ENCODE measurements at regions not wholly inside any gene's neighbourhood (a gene's known extent, or its start where the extent isn't known, plus 50 kb on each side); places are given as distances from the start of the nearest gene placed in this dataset.
A peak's percentile ranks its signal among the peaks of the same experiment; 100 is the strongest.

- Histone ChIP-seq H3K9me3 (no peaks in the 10 kb centered on the region), H3K36me3 (no peaks in the 10 kb centered on the region), H3K4me3 (peak overlapping the region in 1 of 4 donors; percentile 13), H3K4me1 (no peaks in the 10 kb centered on the region), H3K27me3 (no peaks in the 10 kb centered on the region), H3K27ac (no peak overlapping the region)
- DNase-seq (no peak), ATAC-seq (no peak)
- in situ Hi-C loops (cut with MboI; ENCODE audit: low sequenced_read_pairs in 4 of 4) (no loop called here), intact Hi-C loops (cut with DNase I; ENCODE audit: low total_unique reads) (no loop called here)
- TF ChIP-seq POLR2A (IDR thresholded peaks at IDR 0.05) (no peak), CTCF (IDR thresholded peaks at IDR 0.05 in 4 of 5, conservative IDR thresholded peaks at IDR 0.05 in 1 of 5) (no peak)
Measured at GRCh38 chr6:121573481-121573880, 138.0 kb downstream of the GJA1 start.

GRCh38 chr6:121578216-121578615 lies 142.8 kb downstream of the GJA1 start:
- no peak for ATAC-seq
- no peaks in the 10 kb centered on the region for H3K4me1 ChIP-seq
- no peaks in the 10 kb centered on the region for H3K36me3 ChIP-seq
- intact Hi-C loops (cut with DNase I; ENCODE audit: low total_unique reads) (no loop called here), in situ Hi-C loops (cut with MboI; ENCODE audit: low sequenced_read_pairs in 4 of 4) (no loop called here)
- no peak for DNase-seq
- no peak overlapping the region for H3K4me3 ChIP-seq
- H3K27me3 ChIP-seq = no peaks in the 10 kb centered on the region
- H3K27ac ChIP-seq = no peak overlapping the region
- no peak for TF ChIP-seq POLR2A (IDR thresholded peaks at IDR 0.05)
- TF ChIP-seq CTCF (IDR thresholded peaks at IDR 0.05 in 4 of 5, conservative IDR thresholded peaks at IDR 0.05 in 1 of 5) = no peak
- no peaks in the 10 kb centered on the region for H3K9me3 ChIP-seq

GRCh38 chr6:121579478-121579877 lies 144.0 kb downstream of the GJA1 start:
- Histone ChIP-seq H3K4me1 (peaks cover 0 to under 1% of the 10 kb centered on the region in 2 donors), H3K4me3 (no peak overlapping the region), H3K9me3 (no peaks in the 10 kb centered on the region), H3K27me3 (no peaks in the 10 kb centered on the region), H3K36me3 (no peaks in the 10 kb centered on the region), H3K27ac (no peak overlapping the region)
- in situ Hi-C loops (cut with MboI; ENCODE audit: low sequenced_read_pairs in 4 of 4) = no loop called here
- intact Hi-C loops (cut with DNase I; ENCODE audit: low total_unique reads) = no loop called here
- TF ChIP-seq CTCF (IDR thresholded peaks at IDR 0.05 in 4 of 5, conservative IDR thresholded peaks at IDR 0.05 in 1 of 5) (no peak), POLR2A (IDR thresholded peaks at IDR 0.05) (no peak)
- no peak for ATAC-seq
- no peak for DNase-seq

GRCh38 chr6:121581327-121581726 lies 145.9 kb downstream of the GJA1 start:
- in situ Hi-C loops (cut with MboI; ENCODE audit: low sequenced_read_pairs in 4 of 4) = no loop called here
- no peak for ATAC-seq
- intact Hi-C loops (cut with DNase I; ENCODE audit: low total_unique reads) = no loop called here
- Histone ChIP-seq H3K27me3 (no peaks in the 10 kb centered on the region), H3K9me3 (no peaks in the 10 kb centered on the region), H3K4me1 (peaks cover 0 to 8% of the 10 kb centered on the region in 2 donors), H3K27ac (no peak overlapping the region), H3K36me3 (no peaks in the 10 kb centered on the region), H3K4me3 (no peak overlapping the region)
- no peak for DNase-seq
- TF ChIP-seq CTCF (IDR thresholded peaks at IDR 0.05 in 4 of 5, conservative IDR thresholded peaks at IDR 0.05 in 1 of 5) (no peak), POLR2A (IDR thresholded peaks at IDR 0.05) (no peak)

- no peak overlapping the region for H3K27ac ChIP-seq
- TF ChIP-seq CTCF (IDR thresholded peaks at IDR 0.05 in 4 of 5, conservative IDR thresholded peaks at IDR 0.05 in 1 of 5) (no peak), POLR2A (IDR thresholded peaks at IDR 0.05) (no peak)
- no peaks in the 10 kb centered on the region for H3K27me3 ChIP-seq
- intact Hi-C loops (cut with DNase I; ENCODE audit: low total_unique reads) (no loop called here), in situ Hi-C loops (cut with MboI; ENCODE audit: low sequenced_read_pairs in 4 of 4) (no loop called here)
- DNase-seq (no peak), ATAC-seq (no peak)
- no peaks in the 10 kb centered on the region for H3K36me3 ChIP-seq
- H3K9me3 ChIP-seq = no peaks in the 10 kb centered on the region
- no peak overlapping the region for H3K4me3 ChIP-seq
- H3K4me1 ChIP-seq = peaks cover 0 to 8% of the 10 kb centered on the region in 2 donors
Measured at GRCh38 chr6:121582262-121582661, 146.8 kb downstream of the GJA1 start.
